GM12878 (cell line): ENCODE measurements at regions not wholly inside any gene's neighbourhood (a gene's known extent, or its start where the extent isn't known, plus 50 kb on each side); places are given as distances from the start of the nearest gene placed in this dataset.

Experiments used
- ATAC-seq: fragments of 200-7000 bp; cut with Tn5 transposase; 3 replicates; pipeline ENCODE4 v1.9.1; 2020; ENCODE audit warnings: mild to moderate bottlenecking, moderate library complexity
- BruUV-seq: library from RNA; stranded (reverse); fragments of 400-500 nt; replicated peaks from 2 replicates; lab custom pipeline; 2021; lab: Mats Ljungman, UMichigan
- CTCF ChIA-PET: fragments of 300-600 bp; sonication (Branson Sonifier 250); formaldehyde crosslinking; extraction: SDS; loops from one replicate; lab custom pipeline; 2021; ENCODE audit warnings: inconsistent platforms; lab: Yijun Ruan, JAX
- POLR2A ChIA-PET: fragments of 350-600 bp; formaldehyde crosslinking; extraction: SDS; loops from one replicate; lab custom pipeline; 2021; ENCODE audit warnings: inconsistent platforms; lab: Charles Lee
- RAD21 ChIA-PET: fragments of 300-600 bp; sonication (Branson Sonifier 250); formaldehyde crosslinking; loops from one replicate; lab custom pipeline; 2023; ENCODE audit warnings: antibody characterized with exemption; ENCODE audit not compliant: unreplicated experiment; lab: Charles Lee
- SMC1A ChIA-PET: fragments of 300-600 bp; sonication (Branson Sonifier 250); formaldehyde crosslinking; loops from one replicate; lab custom pipeline; 2023; ENCODE audit not compliant: unreplicated experiment, uncharacterized antibody; lab: Charles Lee
- DNase-seq: peaks from one replicate; pipeline ENCODE4 v3.0.0-alpha.2; 2011; ENCODE audit warnings: low read depth, low spot score
- FAIRE-seq: peaks from 3 replicates; lab custom pipeline; 2011; peaks lifted over from hg19 to GRCh38; lab: Jason Lieb, UNC
- H2AFZ ChIP-seq: 2 replicates; pipeline ENCODE4 v1.6.0; 2011; ENCODE audit warnings: low read depth, low read length, control low read depth; ENCODE audit not compliant: control insufficient read depth
- H3K27ac ChIP-seq: 2 replicates; pipeline ENCODE4 v1.5.1; 2011; ENCODE audit warnings: control low read depth; ENCODE audit not compliant: control insufficient read depth, insufficient read depth
- H3K27me3 ChIP-seq, 2 experiments: replicated peaks in 1 of 2; 2 replicates each; pipeline versions ENCODE4 v1.6.0 to v1.6.1; 2011; ENCODE audit warnings: low read length in 1 of 2; ENCODE audit not compliant: control insufficient read depth in 2 of 2, insufficient read depth in 2 of 2
- H3K36me3 ChIP-seq, 2 experiments: 2 replicates each; pipeline ENCODE4 v1.5.1; 2011; ENCODE audit warnings: low read length in 1 of 2; ENCODE audit not compliant: control insufficient read depth in 2 of 2, insufficient read depth in 2 of 2
- H3K4me1 ChIP-seq: 2 replicates; pipeline ENCODE4 v1.6.1; 2011; ENCODE audit warnings: mild to moderate bottlenecking, low read length, moderate library complexity, mixed read lengths; ENCODE audit not compliant: control insufficient read depth, insufficient read depth
- H3K4me2 ChIP-seq: 2 replicates; pipeline ENCODE4 v1.6.0; 2011; ENCODE audit warnings: control low read depth; ENCODE audit not compliant: control insufficient read depth, insufficient read depth
- H3K4me3 ChIP-seq: fragments of 200-600 bp; sonication (generic); 2 replicates; pipeline ENCODE4 v1.5.1; 2016
- H3K79me2 ChIP-seq: 2 replicates; pipeline ENCODE4 v1.6.0; 2011; ENCODE audit warnings: low read length; ENCODE audit not compliant: control insufficient read depth, insufficient read depth
- H3K9ac ChIP-seq: 2 replicates; pipeline ENCODE4 v1.8.0; 2011; ENCODE audit warnings: low read length, control low read depth, mixed read lengths; ENCODE audit not compliant: control insufficient read depth, insufficient read depth
- H3K9me3 ChIP-seq: replicated peaks from 3 replicates; pipeline ENCODE4 v1.5.1; 2011; ENCODE audit warnings: mild to moderate bottlenecking, low read length; ENCODE audit not compliant: control insufficient read depth, insufficient read depth
- H4K20me1 ChIP-seq: 2 replicates; pipeline ENCODE4 v1.6.0; 2011; ENCODE audit not compliant: control insufficient read depth, insufficient read depth
- ASH2L ChIP-seq: fragments of 300-600, 200-600 bp; sonication (generic); IDR thresholded peaks from 2 replicates; pipeline ENCODE4 v1.6.1; 2017; ENCODE audit warnings: low read depth, mild to moderate bottlenecking, borderline replicate concordance
- BCL3 ChIP-seq: IDR thresholded peaks from 2 replicates; pipeline ENCODE4 v1.6.1; 2011; ENCODE audit warnings: borderline replicate concordance, low read depth, mild to moderate bottlenecking, moderate library complexity, low read length; ENCODE audit not compliant: insufficient read depth, poor library complexity, severe bottlenecking
- NR2F1 ChIP-seq: fragments of 450-650 bp; conservative IDR thresholded peaks from 2 replicates; pipeline ENCODE4 v1.6.1; 2017; ENCODE audit warnings: mild to moderate bottlenecking
- NRF1 ChIP-seq: conservative IDR thresholded peaks from 2 replicates; pipeline ENCODE4 v1.6.1; 2011; ENCODE audit warnings: mild to moderate bottlenecking, low read depth, low read length, improper control_type of control experiment
- RCOR1 ChIP-seq: conservative IDR thresholded peaks from 2 replicates; pipeline ENCODE4 v1.6.1; 2012; ENCODE audit warnings: low read depth, low read length, improper control_type of control experiment
- RUNX3 ChIP-seq: IDR thresholded peaks from 2 replicates; pipeline ENCODE4 v1.6.1; 2012; ENCODE audit warnings: low read length, inconsistent platforms
- SMAD1 ChIP-seq: fragments of 450-650 bp; IDR thresholded peaks from 2 replicates; pipeline ENCODE4 v1.6.1; 2018; ENCODE audit warnings: mild to moderate bottlenecking, low read depth; ENCODE audit not compliant: partially characterized antibody
- SRF ChIP-seq, 2 experiments: IDR thresholded peaks; 2 replicates each; pipeline ENCODE4 v1.6.1; 2011; ENCODE audit warnings: low read depth in 2 of 2, low read length in 2 of 2, mild to moderate bottlenecking in 1 of 2, moderate library complexity in 1 of 2
- WGBS: methylation state at CpG from one replicate; pipeline ENCODE4 v1.1.6; 2016; ENCODE audit warnings: low lambda C conversion rate; ENCODE audit not compliant: insufficient replicate concordance, insufficient coverage; ENCODE audit errors: missing lambda C conversion rate; 5-methylcytosine and 5-hydroxymethylcytosine counted together
- in situ Hi-C: fragments of 300-500 bp; cut with MboI; formaldehyde crosslinking; loops from 9 replicates; pipeline ENCODE4 v1.14.3; 2018; ENCODE audit warnings: mixed read lengths
- intact Hi-C: fragments of 100-400 bp; cut with micrococcal nuclease; formaldehyde crosslinking; loops from one replicate; pipeline ENCODE4 v1.14.2; 2022; ENCODE audit not compliant: unreplicated experiment
- TF ChIP-seq, protein P1 (sequence below): fragments of 150-350 bp; IDR thresholded peaks from 2 replicates; pipeline ENCODE4 v1.6.1; 2016; ENCODE audit warnings: low read depth, low read length
- TF ChIP-seq, protein P2 (sequence below): fragments of 450-650 bp; formaldehyde crosslinking; IDR thresholded peaks from 2 replicates; pipeline ENCODE4 v1.5.0; 2022; ENCODE audit warnings: mild to moderate bottlenecking, missing genetic modification characterization
- TF ChIP-seq, protein P3 (sequence below): IDR thresholded peaks from 2 replicates; pipeline ENCODE4 v1.6.1; 2011; ENCODE audit warnings: low read depth, low read length, improper control_type of control experiment, borderline replicate concordance

GRCh38 chr4:104235967-104236366 is 258.7 kb downstream of the CXXC4 start (continued):
- TF ChIP-seq, protein P1, sequence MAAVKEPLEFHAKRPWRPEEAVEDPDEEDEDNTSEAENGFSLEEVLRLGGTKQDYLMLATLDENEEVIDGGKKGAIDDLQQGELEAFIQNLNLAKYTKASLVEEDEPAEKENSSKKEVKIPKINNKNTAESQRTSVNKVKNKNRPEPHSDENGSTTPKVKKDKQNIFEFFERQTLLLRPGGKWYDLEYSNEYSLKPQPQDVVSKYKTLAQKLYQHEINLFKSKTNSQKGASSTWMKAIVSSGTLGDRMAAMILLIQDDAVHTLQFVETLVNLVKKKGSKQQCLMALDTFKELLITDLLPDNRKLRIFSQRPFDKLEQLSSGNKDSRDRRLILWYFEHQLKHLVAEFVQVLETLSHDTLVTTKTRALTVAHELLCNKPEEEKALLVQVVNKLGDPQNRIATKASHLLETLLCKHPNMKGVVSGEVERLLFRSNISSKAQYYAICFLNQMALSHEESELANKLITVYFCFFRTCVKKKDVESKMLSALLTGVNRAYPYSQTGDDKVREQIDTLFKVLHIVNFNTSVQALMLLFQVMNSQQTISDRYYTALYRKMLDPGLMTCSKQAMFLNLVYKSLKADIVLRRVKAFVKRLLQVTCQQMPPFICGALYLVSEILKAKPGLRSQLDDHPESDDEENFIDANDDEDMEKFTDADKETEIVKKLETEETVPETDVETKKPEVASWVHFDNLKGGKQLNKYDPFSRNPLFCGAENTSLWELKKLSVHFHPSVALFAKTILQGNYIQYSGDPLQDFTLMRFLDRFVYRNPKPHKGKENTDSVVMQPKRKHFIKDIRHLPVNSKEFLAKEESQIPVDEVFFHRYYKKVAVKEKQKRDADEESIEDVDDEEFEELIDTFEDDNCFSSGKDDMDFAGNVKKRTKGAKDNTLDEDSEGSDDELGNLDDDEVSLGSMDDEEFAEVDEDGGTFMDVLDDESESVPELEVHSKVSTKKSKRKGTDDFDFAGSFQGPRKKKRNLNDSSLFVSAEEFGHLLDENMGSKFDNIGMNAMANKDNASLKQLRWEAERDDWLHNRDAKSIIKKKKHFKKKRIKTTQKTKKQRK: no peak

GRCh38 chr4:104217526-104217925 is 277.2 kb downstream of the CXXC4 start:
- ChIA-PET RAD21 (no interaction called here), POLR2A (no interaction called here), SMC1A (no interaction called here), CTCF (no interaction called here)
- Histone ChIP-seq H3K9ac (no peak overlapping the region), H3K4me3 (no peak overlapping the region), H3K27me3 (no peaks in the 10 kb centered on the region), H3K4me2 (no peak overlapping the region), H3K79me2 (no peaks in the 10 kb centered on the region), H3K27ac (no peak overlapping the region), H4K20me1 (no peaks in the 10 kb centered on the region), H3K36me3 (no peaks in the 10 kb centered on the region), H3K4me1 (no peaks in the 10 kb centered on the region), H3K9me3 (no peaks in the 10 kb centered on the region), H2AFZ (no peak overlapping the region)
- ATAC-seq (no peak), DNase-seq (no peak), FAIRE-seq (no peak)
- in situ Hi-C loops (no loop called here), intact Hi-C loops (no loop called here)
- 0% methylated on average over 1 of the region's 1 CpG for WGBS
- BruUV-seq: no TSS peak
- TF ChIP-seq NRF1: no peak
- TF ChIP-seq ASH2L: no peak
- TF ChIP-seq, protein P2, sequence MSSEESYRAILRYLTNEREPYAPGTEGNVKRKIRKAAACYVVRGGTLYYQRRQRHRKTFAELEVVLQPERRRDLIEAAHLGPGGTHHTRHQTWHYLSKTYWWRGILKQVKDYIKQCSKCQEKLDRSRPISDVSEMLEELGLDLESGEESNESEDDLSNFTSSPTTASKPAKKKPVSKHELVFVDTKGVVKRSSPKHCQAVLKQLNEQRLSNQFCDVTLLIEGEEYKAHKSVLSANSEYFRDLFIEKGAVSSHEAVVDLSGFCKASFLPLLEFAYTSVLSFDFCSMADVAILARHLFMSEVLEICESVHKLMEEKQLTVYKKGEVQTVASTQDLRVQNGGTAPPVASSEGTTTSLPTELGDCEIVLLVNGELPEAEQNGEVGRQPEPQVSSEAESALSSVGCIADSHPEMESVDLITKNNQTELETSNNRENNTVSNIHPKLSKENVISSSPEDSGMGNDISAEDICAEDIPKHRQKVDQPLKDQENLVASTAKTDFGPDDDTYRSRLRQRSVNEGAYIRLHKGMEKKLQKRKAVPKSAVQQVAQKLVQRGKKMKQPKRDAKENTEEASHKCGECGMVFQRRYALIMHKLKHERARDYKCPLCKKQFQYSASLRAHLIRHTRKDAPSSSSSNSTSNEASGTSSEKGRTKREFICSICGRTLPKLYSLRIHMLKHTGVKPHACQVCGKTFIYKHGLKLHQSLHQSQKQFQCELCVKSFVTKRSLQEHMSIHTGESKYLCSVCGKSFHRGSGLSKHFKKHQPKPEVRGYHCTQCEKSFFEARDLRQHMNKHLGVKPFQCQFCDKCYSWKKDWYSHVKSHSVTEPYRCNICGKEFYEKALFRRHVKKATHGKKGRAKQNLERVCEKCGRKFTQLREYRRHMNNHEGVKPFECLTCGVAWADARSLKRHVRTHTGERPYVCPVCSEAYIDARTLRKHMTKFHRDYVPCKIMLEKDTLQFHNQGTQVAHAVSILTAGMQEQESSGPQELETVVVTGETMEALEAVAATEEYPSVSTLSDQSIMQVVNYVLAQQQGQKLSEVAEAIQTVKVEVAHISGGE (CRISPR knock-in tag): no peak
- TF ChIP-seq SRF (IDR thresholded peaks at IDR 0.05; ENCODE audit: low read depth in 2 of 2, low read length in 2 of 2): no peak
- TF ChIP-seq RUNX3: no peak
- TF ChIP-seq NR2F1: no peak
- TF ChIP-seq SMAD1: no peak
- no peak for TF ChIP-seq BCL3
- TF ChIP-seq, protein P3, sequence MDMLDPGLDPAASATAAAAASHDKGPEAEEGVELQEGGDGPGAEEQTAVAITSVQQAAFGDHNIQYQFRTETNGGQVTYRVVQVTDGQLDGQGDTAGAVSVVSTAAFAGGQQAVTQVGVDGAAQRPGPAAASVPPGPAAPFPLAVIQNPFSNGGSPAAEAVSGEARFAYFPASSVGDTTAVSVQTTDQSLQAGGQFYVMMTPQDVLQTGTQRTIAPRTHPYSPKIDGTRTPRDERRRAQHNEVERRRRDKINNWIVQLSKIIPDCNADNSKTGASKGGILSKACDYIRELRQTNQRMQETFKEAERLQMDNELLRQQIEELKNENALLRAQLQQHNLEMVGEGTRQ: no peak
- no peak for TF ChIP-seq RCOR1
